K562 (cell line): ENCODE measurements at regions not wholly inside any gene's neighbourhood (a gene's known extent, or its start where the extent isn't known, plus 50 kb on each side); places are given as distances from the start of the nearest gene placed in this dataset.

Source experiments
- ATAC-seq: fragments of 200-7000 bp; cut with Tn5 transposase; 3 replicates; pipeline ENCODE4 v1.9.1; 2020; ENCODE audit warnings: moderate library complexity
- BruUV-seq: library from RNA; stranded (reverse); fragments of 400-500 nt; replicated peaks from 2 replicates; lab custom pipeline; 2021; lab: Mats Ljungman, UMichigan
- CTCF ChIA-PET: fragments of 300-600 bp; formaldehyde crosslinking; extraction: SDS; loops from one replicate; lab custom pipeline; 2021; ENCODE audit warnings: low intra/inter-chr PET ratio; lab: Yijun Ruan, JAX
- POLR2A ChIA-PET: fragments of 300-600, 350-650 bp; sonication (Branson Sonifier 250); formaldehyde crosslinking; extraction: SDS; loops from one replicate; lab custom pipeline; 2021; ENCODE audit warnings: antibody characterized with exemption, inconsistent platforms; lab: Yijun Ruan, JAX
- DNase-seq, 4 experiments: peaks; one replicate each; pipeline versions ENCODE4 v3.0.0 to v3.0.0-alpha.2; 2011 to 2018; ENCODE audit warnings: low spot score in 3 of 4, mixed read lengths in 3 of 4; ENCODE audit errors: extremely low read depth in 1 of 4
- FAIRE-seq: peaks from 2 replicates; lab custom pipeline; 2011; peaks lifted over from hg19 to GRCh38; lab: Jason Lieb, UNC
- H2AFZ ChIP-seq: 2 replicates; pipeline ENCODE4 v1.6.0; 2011; ENCODE audit warnings: low read depth, low read length, control low read depth, inconsistent platforms
- H3K27ac ChIP-seq: fragments of 200-600 bp; 3 replicates; pipeline ENCODE4 v1.8.0; 2011; ENCODE audit warnings: low read depth, mild to moderate bottlenecking, control low read depth, inconsistent platforms, low read length, moderate library complexity, mixed read lengths; ENCODE audit errors: extremely low read depth
- H3K27me3 ChIP-seq, 2 experiments: fragments of 300-600 bp in 1 of 2; 2 replicates in 1 of 2; 3 replicates in 1 of 2; pipeline versions ENCODE4 v1.6.0 to v1.8.0; 2011; ENCODE audit warnings: inconsistent platforms in 2 of 2, low read length in 2 of 2, mild to moderate bottlenecking in 1 of 2, mixed read lengths in 1 of 2, moderate library complexity in 1 of 2; ENCODE audit not compliant: control insufficient read depth in 2 of 2, insufficient read depth in 2 of 2
- H3K36me3 ChIP-seq: fragments of 300-600 bp; 3 replicates; pipeline ENCODE4 v1.8.0; 2011; ENCODE audit warnings: mild to moderate bottlenecking, low read length, inconsistent platforms; ENCODE audit not compliant: control insufficient read depth, insufficient read depth
- H3K4me1 ChIP-seq, 2 experiments: fragments of 200-600 bp in 1 of 2; replicated peaks in 1 of 2; 2 replicates in 1 of 2; 3 replicates in 1 of 2; pipeline versions ENCODE4 v1.5.1 to v1.8.0; 2011; ENCODE audit warnings: inconsistent platforms in 2 of 2, low read length in 2 of 2, mild to moderate bottlenecking in 1 of 2, mixed read lengths in 1 of 2, moderate library complexity in 1 of 2; ENCODE audit not compliant: control insufficient read depth in 2 of 2, insufficient read depth in 2 of 2
- H3K4me2 ChIP-seq: 2 replicates; pipeline ENCODE4 v1.6.1; 2011; ENCODE audit warnings: low read length, control low read depth, inconsistent platforms, mixed read lengths; ENCODE audit not compliant: insufficient read depth
- H3K4me3 ChIP-seq: fragments of 200-600 bp; sonication (generic), shearing (Covaris generic); 2 replicates; pipeline ENCODE4 v1.5.1; 2016; ENCODE audit warnings: control low read depth, inconsistent platforms
- H3K79me2 ChIP-seq: fragments of 200-600 bp; 3 replicates; pipeline ENCODE4 v1.8.0; 2011; ENCODE audit warnings: low read length, inconsistent platforms; ENCODE audit not compliant: control insufficient read depth, insufficient read depth
- H3K9ac ChIP-seq, 2 experiments: 2 replicates each; pipeline versions ENCODE4 v1.6.0 to v1.6.1; 2011; ENCODE audit warnings: low read depth in 2 of 2, low read length in 2 of 2, control low read depth in 1 of 2, inconsistent platforms in 1 of 2, mild to moderate bottlenecking in 1 of 2, mixed read lengths in 1 of 2; ENCODE audit not compliant: insufficient read depth in 1 of 2
- H3K9me1 ChIP-seq: one replicate; pipeline ENCODE4 v1.6.0; 2011; ENCODE audit warnings: inconsistent platforms, mild to moderate bottlenecking, low read length, moderate library complexity; ENCODE audit not compliant: control insufficient read depth, insufficient read depth
- H3K9me3 ChIP-seq: replicated peaks from 2 replicates; pipeline ENCODE4 v1.5.1; 2011; ENCODE audit warnings: low read depth, low read length, inconsistent platforms; ENCODE audit not compliant: control insufficient read depth, insufficient read depth
- H4K20me1 ChIP-seq: replicated peaks from 2 replicates; pipeline ENCODE4 v1.6.1; 2011; ENCODE audit warnings: low read length, inconsistent platforms, mixed read lengths; ENCODE audit not compliant: control insufficient read depth, insufficient read depth
- ELF4 ChIP-seq: fragments of 450-650 bp; formaldehyde crosslinking; IDR thresholded peaks from 2 replicates; pipeline ENCODE4 v1.4.0; 2022; ENCODE audit warnings: missing genetic modification characterization
- GABPB2 ChIP-seq: fragments of 250-450 bp; sonication (Bioruptor Pico); conservative IDR thresholded peaks from 2 replicates; pipeline ENCODE4 v1.5.1; 2021; ENCODE audit warnings: mild to moderate bottlenecking
- NBN ChIP-seq: fragments of 450-650 bp; IDR thresholded peaks from 2 replicates; pipeline ENCODE4 v1.6.1; 2016; ENCODE audit warnings: low read depth, mild to moderate bottlenecking
- PHB ChIP-seq: fragments of 250-450 bp; sonication (Bioruptor Pico); IDR thresholded peaks from 2 replicates; pipeline ENCODE4 v1.5.0; 2021
- RBM14 ChIP-seq: fragments of 200-400 bp; formaldehyde crosslinking; IDR thresholded peaks from 2 replicates; pipeline ENCODE4 v1.6.1; 2018; ENCODE audit warnings: low read depth, mild to moderate bottlenecking, low read length, moderate library complexity, borderline replicate concordance; ENCODE audit not compliant: insufficient read depth
- RFX7 ChIP-seq: fragments of 250-450 bp; sonication (Bioruptor Pico); IDR thresholded peaks from 2 replicates; pipeline ENCODE4 v1.5.1; 2021; ENCODE audit warnings: mild to moderate bottlenecking
- RHOXF2B ChIP-seq: fragments of 250-450 bp; sonication (Bioruptor Pico); conservative IDR thresholded peaks from 2 replicates; pipeline ENCODE4 v1.5.1; 2021
- SMC3 ChIP-seq: conservative IDR thresholded peaks from 2 replicates; pipeline ENCODE4 v1.6.1; 2011; ENCODE audit warnings: low read depth, low read length, improper control_type of control experiment; ENCODE audit not compliant: insufficient read depth
- SP2 ChIP-seq: IDR thresholded peaks from 2 replicates; pipeline ENCODE4 v1.6.1; 2011; ENCODE audit warnings: mild to moderate bottlenecking, low read depth, low read length, moderate library complexity; ENCODE audit not compliant: poor library complexity, severe bottlenecking; ENCODE audit errors: extremely low read depth
- ZBTB1 ChIP-seq: sonication (generic); formaldehyde crosslinking; IDR thresholded peaks from 2 replicates; pipeline ENCODE4 v1.8.1; 2023; ENCODE audit warnings: missing genetic modification reagents, low read depth, mild to moderate bottlenecking, borderline replicate concordance
- ZBTB12 ChIP-seq: fragments of 250-450 bp; sonication (Bioruptor Pico); IDR thresholded peaks from 2 replicates; pipeline ENCODE4 v1.4.0; 2020
- ZNF444 ChIP-seq: fragments of 250-450 bp; sonication (Bioruptor Pico); IDR thresholded peaks from 2 replicates; pipeline ENCODE4 v1.4.0; 2020; ENCODE audit warnings: mild to moderate bottlenecking, moderate library complexity
- ZNF561 ChIP-seq: fragments of 450-650 bp; formaldehyde crosslinking; conservative IDR thresholded peaks from 2 replicates; pipeline ENCODE4 v1.4.0; 2020; ENCODE audit warnings: mild to moderate bottlenecking, moderate library complexity
- ZNF717 ChIP-seq: fragments of 250-450 bp; sonication (Bioruptor Pico); IDR thresholded peaks from 2 replicates; pipeline ENCODE4 v1.5.0; 2021
- ZNF75A ChIP-seq: fragments of 450-650 bp; formaldehyde crosslinking; IDR thresholded peaks from 2 replicates; pipeline ENCODE4 v1.4.0; 2020; ENCODE audit warnings: mild to moderate bottlenecking
- ZNF778 ChIP-seq: fragments of 450-650 bp; formaldehyde crosslinking; IDR thresholded peaks from 2 replicates; pipeline ENCODE4 v1.4.0; 2020; ENCODE audit warnings: mild to moderate bottlenecking, moderate library complexity
- WGBS: fragments of 100-300 bp; shearing (Covaris generic); methylation state at CpG from one replicate; pipeline ENCODE4 v1.1.6; 2016; ENCODE audit warnings: low coverage, mixed read lengths; ENCODE audit not compliant: insufficient coverage; ENCODE audit errors: missing lambda C conversion rate; 5-methylcytosine and 5-hydroxymethylcytosine counted together
- in situ Hi-C: fragments of 300-500 bp; cut with MboI; formaldehyde crosslinking; loops from 4 replicates; pipeline ENCODE4 v1.15.0; 2018; ENCODE audit warnings: inconsistent platforms, mixed read lengths
- intact Hi-C: fragments of 100-400 bp; cut with micrococcal nuclease; formaldehyde crosslinking; loops from 2 replicates; pipeline ENCODE4 v1.14.2; 2022
- TF ChIP-seq, protein P1 (sequence below): fragments of 450-650 bp; IDR thresholded peaks from 2 replicates; pipeline ENCODE4 v1.6.1; 2016

- H3K4me2 ChIP-seq, result no peak overlapping the region
- H3K36me3 ChIP-seq, result no peaks in the 10 kb centered on the region
- H3K4me3 ChIP-seq, result no peak overlapping the region
- BruUV-seq, result no TSS peak
- H3K79me2 ChIP-seq, result no peaks in the 10 kb centered on the region
- H3K9me3 ChIP-seq, result no peaks in the 10 kb centered on the region
- no peak overlapping the region for H3K9ac ChIP-seq
- no peak for ATAC-seq
- no peaks in the 10 kb centered on the region for H3K27me3 ChIP-seq
- H3K4me1 ChIP-seq, result no peaks in the 10 kb centered on the region
- TF ChIP-seq SMC3 (no peak), ZNF444 (no peak), PHB (CRISPR knock-in tag) (no peak), SP2 (no peak), NBN (no peak), ZNF561 (no peak), ZBTB1 (CRISPR knock-in tag) (no peak), ELF4 (no peak), ZNF717 (CRISPR knock-in tag) (no peak)
- no peak overlapping the region for H3K27ac ChIP-seq
- no peak overlapping the region for H2AFZ ChIP-seq
- no peak for FAIRE-seq
- H4K20me1 ChIP-seq, result no peaks in the 10 kb centered on the region
- no peak for DNase-seq
- intact Hi-C loops (no loop called here), in situ Hi-C loops (no loop called here)
- H3K9me1 ChIP-seq, result no peaks in the 10 kb centered on the region
- CTCF ChIA-PET, result no interaction called here
- WGBS, result 0% methylated on average over 1 of the region's 1 CpG
- POLR2A ChIA-PET, result no interaction called here
Measured at GRCh38 chr13:87361216-87361615, 310.0 kb upstream of the SLITRK5 start.

DNA sequence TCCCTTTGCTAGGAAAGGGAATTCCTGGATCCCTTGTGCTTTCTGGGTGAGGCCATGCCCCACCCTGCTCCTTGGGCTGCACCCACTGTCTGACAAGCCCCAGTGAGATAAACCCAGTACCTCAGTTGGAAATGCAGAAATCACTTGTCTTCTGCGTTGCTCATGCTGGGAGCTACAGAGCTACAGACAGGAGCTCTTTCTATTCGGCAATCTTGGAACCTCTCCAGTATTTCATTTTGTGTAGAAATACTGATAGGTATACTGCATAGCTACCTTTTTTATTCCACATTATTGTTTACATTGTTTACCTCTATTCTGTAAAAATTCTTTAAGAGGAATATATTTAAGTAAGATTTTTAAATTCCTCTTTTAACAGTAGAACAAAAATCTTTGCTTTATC lies 302.5 kb upstream of the SLITRK5 start:
- FAIRE-seq (no peak), DNase-seq (no peak), ATAC-seq (no peak)
- Histone ChIP-seq H3K36me3 (no peaks in the 10 kb centered on the region), H3K4me2 (no peak overlapping the region), H3K9ac (no peak overlapping the region), H3K79me2 (no peaks in the 10 kb centered on the region), H2AFZ (no peak overlapping the region), H3K27ac (no peak overlapping the region), H3K4me1 (no peaks in the 10 kb centered on the region), H3K27me3 (no peaks in the 10 kb centered on the region), H3K9me3 (no peaks in the 10 kb centered on the region), H3K9me1 (no peaks in the 10 kb centered on the region), H4K20me1 (no peaks in the 10 kb centered on the region), H3K4me3 (no peak overlapping the region)
- in situ Hi-C loops (no loop called here), intact Hi-C loops (no loop called here)
- CTCF ChIA-PET, result no interaction called here
- WGBS, result 0% methylated on average over 1 of the region's 2 CpGs
- POLR2A ChIA-PET, result no interaction called here
- no TSS peak for BruUV-seq
- TF ChIP-seq ZNF778 (CRISPR knock-in tag) (no peak), ZNF75A (CRISPR knock-in tag) (no peak), ZBTB12 (CRISPR knock-in tag) (no peak), RBM14 (no peak), RFX7 (CRISPR knock-in tag) (no peak), RHOXF2B (no peak), ZNF717 (CRISPR knock-in tag) (no peak), GABPB2 (CRISPR knock-in tag) (no peak)
- TF ChIP-seq, protein P1, sequence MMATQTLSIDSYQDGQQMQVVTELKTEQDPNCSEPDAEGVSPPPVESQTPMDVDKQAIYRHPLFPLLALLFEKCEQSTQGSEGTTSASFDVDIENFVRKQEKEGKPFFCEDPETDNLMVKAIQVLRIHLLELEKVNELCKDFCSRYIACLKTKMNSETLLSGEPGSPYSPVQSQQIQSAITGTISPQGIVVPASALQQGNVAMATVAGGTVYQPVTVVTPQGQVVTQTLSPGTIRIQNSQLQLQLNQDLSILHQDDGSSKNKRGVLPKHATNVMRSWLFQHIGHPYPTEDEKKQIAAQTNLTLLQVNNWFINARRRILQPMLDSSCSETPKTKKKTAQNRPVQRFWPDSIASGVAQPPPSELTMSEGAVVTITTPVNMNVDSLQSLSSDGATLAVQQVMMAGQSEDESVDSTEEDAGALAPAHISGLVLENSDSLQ, result no peak
